Upper lobe of left lung (tissue), 4 donors: ENCODE measurements at regions not wholly inside any gene's neighbourhood (a gene's known extent, or its start where the extent isn't known, plus 50 kb on each side); places are given as distances from the start of the nearest gene placed in this dataset.

ENCODE experiments used
- EP300 ChIP-seq, 4 donors: sonication (generic); formaldehyde crosslinking; IDR thresholded peaks; one replicate each; pipeline ENCODE4 v1.5.1; 2017; ENCODE audit warnings: antibody characterized with exemption in 4 of 4, control low read depth in 2 of 4
- POLR2A ChIP-seq, 4 donors: fragments of 450-650 bp; IDR thresholded peaks; one replicate each; pipeline ENCODE4 v1.5.1; 2016 to 2017; ENCODE audit warnings: antibody characterized with exemption in 4 of 4, mild to moderate bottlenecking in 2 of 4
- POLR2AphosphoS5 ChIP-seq, 2 donors: sonication (generic); formaldehyde crosslinking; IDR thresholded peaks; one replicate each; pipeline ENCODE4 v1.5.1; 2017; ENCODE audit warnings: antibody characterized with exemption in 2 of 2
- TF ChIP-seq, protein P1 (sequence below), 6 experiments: fragments of 450-650 bp in 4 of 6; fragments of 200-600 bp in 2 of 6; sonication (generic) in 2 of 6; IDR thresholded peaks; one replicate each; pipeline ENCODE4 v1.5.1; 2016 to 2019; ENCODE audit warnings: antibody characterized with exemption in 6 of 6

DNA sequence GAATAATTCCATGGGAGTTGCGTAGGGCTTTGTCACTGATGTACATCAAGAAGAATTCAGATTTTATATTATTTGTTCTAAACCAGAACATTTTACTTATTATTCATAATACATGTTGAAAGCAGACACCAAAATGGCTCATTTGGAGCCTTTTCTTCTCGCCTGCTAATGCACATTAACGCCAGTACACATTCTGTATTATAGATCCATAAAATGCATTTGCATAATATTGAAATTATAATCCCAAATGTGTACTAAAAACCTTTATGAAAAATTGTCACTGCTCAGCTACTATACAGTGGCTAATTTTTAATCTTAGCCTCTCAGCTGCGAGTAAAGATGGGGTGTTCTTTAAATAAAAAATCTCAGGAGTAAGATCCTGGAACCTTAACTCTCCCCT, 452.2 kb upstream of the HNRNPA3 start:
- TF ChIP-seq, protein P1, sequence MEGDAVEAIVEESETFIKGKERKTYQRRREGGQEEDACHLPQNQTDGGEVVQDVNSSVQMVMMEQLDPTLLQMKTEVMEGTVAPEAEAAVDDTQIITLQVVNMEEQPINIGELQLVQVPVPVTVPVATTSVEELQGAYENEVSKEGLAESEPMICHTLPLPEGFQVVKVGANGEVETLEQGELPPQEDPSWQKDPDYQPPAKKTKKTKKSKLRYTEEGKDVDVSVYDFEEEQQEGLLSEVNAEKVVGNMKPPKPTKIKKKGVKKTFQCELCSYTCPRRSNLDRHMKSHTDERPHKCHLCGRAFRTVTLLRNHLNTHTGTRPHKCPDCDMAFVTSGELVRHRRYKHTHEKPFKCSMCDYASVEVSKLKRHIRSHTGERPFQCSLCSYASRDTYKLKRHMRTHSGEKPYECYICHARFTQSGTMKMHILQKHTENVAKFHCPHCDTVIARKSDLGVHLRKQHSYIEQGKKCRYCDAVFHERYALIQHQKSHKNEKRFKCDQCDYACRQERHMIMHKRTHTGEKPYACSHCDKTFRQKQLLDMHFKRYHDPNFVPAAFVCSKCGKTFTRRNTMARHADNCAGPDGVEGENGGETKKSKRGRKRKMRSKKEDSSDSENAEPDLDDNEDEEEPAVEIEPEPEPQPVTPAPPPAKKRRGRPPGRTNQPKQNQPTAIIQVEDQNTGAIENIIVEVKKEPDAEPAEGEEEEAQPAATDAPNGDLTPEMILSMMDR (IDR thresholded peaks at IDR 0.05) = no peak
- TF ChIP-seq POLR2AphosphoS5 (IDR thresholded peaks at IDR 0.05) (no peak), POLR2A (IDR thresholded peaks at IDR 0.05) (no peak), EP300 (IDR thresholded peaks at IDR 0.05) (no peak)
